ENCODE measurements at regions not wholly inside any gene's neighbourhood (a gene's known extent, or its start where the extent isn't known, plus 50 kb on each side); places are given as distances from the start of the nearest gene placed in this dataset.
A peak's percentile ranks its signal among the peaks of the same experiment; 100 is the strongest.
"Not testable (repeated sequence)": the region's sequence is repeated elsewhere in the genome, so short reads cannot be mapped to it uniquely, and the experiment has no call there.

DNA sequence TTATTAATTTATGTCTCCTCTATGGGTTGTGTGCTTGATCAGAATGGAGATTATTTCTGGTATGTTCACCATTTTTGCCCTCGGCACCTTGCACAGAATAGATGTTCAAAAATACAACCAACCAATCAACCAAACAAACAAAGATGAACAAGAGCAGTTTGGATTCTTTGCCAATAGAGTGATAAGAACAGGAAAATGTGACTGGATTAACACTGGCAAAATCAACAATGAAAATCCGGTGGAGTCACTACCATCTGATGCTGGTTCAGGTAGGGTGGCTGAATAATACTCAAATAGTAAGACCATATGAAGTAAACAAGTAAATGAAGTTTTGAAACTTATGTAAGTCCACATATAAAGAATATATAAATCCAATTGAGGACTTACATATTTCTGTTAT is 685.0 kb upstream of the EPHA5 start:
- no peak for DNase-seq

DNA sequence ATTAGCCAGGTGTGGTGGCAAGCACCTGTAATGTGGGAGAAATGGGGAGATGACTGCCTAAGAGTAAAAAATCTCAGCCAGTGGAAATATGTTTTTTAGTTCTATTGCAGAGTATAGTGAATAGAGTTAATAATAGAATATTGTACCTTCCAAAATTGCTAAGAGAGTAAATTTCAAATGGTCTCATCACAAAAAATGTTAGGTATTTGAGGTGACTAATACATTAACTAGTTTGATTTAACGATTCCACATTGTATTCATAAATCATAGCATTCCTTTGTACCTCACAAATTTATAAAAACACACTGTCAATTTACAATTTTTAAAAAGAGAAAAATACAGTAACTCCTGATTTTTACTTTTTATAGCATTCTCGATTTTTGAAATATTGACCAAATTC is 681.5 kb upstream of the EPHA5 start:
- DNase-seq: no peak

DNA sequence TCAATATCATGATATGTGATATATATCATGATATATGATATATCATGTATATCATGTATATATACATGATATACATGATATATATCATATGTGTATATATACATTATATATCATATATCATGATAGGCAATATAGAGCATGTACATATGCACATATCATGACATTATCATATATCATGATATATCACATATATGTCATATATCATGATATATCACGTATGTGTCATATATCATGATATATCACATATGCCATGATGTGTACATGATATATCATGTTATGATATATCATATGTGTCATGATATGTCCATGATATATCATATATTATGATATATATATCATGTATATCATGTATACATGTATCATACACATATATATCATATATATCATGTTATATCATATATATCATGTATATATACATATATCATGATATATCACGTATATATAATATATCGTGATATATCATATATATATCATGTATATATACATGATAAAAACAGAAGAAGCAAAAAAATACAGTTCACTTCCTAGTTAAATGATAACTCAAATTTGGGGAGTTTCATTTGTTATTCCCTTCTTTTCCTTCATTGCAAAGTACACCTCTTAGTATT is 670.1 kb upstream of the EPHA5 start:
- DNase-seq: no peak

GRCh38 chr4:66339007-66339406 is 668.7 kb upstream of the EPHA5 start:
- no peak for DNase-seq

- DNase-seq: no peak
Observed at GRCh38 chr4:66331761-66332160, 661.5 kb upstream of the EPHA5 start.

GRCh38 chr4:66330125-66330524 is 659.8 kb upstream of the EPHA5 start:
- DNase-seq: no peak

DNA sequence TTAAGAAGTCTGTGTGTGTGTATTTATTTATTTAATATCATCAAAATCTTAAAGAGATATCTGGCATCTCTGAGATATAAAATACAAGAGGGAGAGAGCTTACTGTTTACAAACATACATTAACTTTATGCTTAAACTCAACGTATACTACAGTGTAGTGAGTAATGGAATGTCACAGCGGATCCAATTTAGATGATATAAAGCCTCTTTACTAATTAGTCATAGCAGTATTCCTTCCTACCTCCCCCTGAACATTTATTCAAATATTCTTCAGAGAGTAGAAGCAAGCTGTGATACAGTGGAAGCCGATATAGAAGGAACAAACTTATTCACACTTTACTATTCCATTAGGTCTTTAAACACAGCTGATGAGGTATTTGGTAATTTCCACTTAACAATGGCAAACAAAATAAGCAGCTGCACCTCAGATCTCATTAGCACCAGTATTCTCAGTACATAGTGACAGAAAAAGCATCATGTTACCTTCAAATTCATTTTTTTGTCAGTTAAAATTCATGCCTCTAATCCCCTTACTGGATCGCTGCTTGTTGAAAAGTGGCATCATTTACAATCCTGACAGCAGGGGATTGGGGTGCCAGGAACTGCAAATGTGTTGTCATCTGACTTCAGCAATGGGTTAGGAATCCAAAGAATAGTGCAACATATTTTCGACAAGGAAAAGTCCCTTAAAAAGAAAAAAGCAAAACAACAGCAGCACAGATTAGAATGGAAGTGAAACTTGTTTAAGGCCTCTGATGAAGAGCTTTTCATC is 658.7 kb upstream of the EPHA5 start:
- DNase-seq: no peak

GRCh38 chr4:66307641-66308438 is 637.6 kb upstream of the EPHA5 start:
- no peak for DNase-seq

- DNase-seq: no peak
Observed at GRCh38 chr4:66300336-66300934, 630.1 kb upstream of the EPHA5 start.

GRCh38 chr4:66298569-66298968 is 628.3 kb upstream of the EPHA5 start:
- no peak for DNase-seq

DNA sequence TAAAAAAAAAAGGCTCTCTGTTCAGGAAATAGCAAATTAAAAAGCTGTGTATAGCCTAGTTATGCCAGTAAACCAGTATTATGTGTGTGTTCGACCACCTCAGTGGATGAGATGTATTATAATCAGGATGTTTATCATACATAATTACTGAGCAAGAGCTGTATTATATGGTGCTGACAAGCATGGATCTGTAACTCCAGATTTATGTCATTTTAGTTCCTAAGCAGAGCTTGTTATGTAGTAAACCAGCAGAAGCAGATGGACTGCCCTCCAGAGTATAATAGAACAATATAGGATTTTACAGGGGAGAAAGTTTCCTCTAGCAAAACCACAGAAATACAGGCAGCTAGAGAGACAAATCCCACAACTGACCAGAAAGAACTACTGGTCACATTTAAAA is 627.4 kb upstream of the EPHA5 start:
- DNase-seq: no peak

- no peak for DNase-seq
Observed at GRCh38 chr4:66294638-66295037, 624.3 kb upstream of the EPHA5 start.

DNA sequence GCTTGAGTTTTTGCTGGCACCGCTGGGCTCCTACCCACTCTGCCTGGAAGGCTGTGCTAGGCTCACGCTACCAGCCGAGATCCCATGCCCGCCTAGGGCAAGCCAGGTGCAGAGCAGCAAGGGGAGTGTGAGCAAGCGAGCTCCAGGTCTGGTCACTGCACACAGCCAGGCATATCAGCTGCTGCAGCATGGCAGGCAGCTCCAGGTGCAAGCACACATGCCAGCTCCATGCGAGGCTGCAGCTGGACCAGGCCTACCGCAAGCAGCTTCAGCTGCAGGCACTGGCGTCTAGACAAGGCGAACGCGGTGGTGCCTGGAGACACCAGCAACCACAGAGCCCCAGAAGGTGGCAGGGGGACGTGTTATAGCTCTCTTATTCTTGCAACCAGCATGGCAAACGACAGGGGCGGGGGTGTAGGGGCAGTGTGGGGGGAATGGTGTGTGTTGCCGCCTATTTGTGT is 614.7 kb upstream of the EPHA5 start:
- DNase-seq: no peak

DNA sequence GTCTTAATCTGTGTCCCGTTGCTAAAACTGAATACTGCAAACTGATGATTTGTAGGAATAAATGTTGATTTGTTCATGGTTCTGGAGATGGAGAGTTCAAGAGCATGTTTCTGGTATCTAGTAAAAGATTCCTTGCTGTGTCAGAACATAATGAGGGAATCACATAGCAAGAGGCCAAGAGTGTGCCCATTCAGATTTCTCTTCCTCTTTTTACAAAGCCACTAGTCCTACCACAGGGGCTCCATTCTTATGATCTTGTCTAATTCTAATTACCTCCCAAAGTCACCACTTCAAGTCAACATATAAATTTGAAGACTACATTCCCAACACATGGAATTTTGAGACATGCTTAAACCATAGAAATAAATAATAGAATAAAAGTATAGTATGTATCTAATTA is 608.8 kb upstream of the EPHA5 start:
- no peak for DNase-seq

DNA sequence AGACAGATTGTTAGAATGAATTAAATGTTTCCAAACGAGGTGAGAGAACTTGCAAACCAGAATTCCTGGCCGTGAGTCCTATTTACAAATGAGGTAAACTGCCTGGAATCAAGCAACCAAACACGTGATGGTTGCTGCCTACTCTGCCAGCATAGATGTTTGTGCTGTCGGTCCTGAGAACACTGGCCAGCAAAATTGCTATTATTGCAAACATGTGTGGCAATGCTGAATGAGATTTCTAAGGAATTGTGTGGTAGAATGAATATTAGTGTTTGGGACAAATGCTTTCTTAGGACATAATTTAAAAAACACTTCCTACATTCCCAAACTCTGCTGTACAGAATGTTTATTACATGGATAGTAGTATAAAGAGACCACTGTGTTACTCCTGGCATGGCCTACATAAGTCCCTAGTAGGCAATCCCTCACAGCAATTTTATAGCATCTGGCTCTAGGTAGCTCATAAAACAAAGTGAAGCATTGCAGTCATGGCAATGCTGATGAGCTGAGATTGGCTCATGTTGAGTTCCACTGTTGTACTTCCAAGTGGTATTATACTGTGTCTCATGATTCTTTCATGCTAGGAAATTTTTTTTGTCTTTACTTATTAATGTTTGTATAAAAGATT is 605.2 kb upstream of the EPHA5 start:
- no peak for DNase-seq

DNA sequence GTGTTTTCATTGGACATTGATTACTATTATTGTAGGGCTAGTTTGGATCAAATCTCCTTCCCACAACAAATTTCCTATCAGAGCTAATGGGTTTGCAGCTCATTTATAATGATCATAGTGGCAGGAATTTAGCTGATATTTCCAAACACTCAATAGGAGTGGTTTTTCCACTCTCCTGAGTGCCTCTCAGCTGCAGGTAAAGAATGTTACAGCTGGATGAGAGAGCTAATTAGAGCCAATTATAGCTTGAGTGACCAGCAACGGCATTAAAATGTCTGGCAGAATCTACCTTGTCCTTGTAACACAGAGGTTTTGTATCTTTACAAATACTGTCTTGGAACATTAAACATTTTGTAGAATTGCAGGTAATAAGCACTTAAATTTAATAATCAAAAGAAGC is 602.8 kb upstream of the EPHA5 start:
- DNase-seq: no peak

DNA sequence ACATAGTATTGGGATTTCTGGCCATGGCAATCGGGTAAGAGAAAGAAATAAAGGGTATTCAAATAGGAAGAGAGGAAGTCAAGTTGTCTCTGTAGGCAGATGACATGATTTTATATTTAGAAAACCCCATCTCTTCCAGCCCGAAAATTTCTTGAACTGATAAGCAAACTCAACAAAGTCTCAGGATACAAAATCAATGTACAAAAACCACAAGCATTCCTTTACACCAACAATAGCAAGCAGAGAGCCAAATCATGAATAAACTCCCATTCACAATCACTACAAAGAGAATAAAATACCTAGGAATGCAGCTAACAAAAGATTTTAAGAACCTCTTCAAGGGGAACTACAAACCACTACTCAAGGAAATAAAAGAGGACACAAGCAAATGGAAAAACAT is 600.1 kb upstream of the EPHA5 start:
- not testable (repeated sequence) for DNase-seq

GRCh38 chr4:66266554-66266953 is 596.3 kb upstream of the EPHA5 start:
- DNase-seq: not testable (repeated sequence)

DNA sequence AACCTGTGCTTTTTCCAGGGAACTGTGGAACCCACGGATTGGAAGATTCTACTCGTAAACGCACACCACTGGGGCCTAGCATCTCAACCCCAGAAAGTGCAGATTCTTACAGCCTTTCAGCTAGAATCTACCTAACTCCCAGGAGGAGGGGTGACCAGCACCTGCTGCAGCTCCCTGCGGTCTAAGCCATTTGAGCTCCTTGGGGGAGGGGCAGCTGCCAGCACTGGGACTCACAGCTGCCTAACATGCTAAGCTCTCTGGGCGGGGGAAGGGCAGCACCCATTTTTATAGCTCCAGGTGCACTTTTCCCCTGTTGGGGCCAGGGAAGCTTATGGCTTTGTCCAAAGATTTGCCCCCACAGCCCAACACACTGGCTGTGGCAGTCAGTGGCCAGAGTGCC is 595.7 kb upstream of the EPHA5 start:
- no peak for DNase-seq

GRCh38 chr4:66252291-66252690 is 582.0 kb upstream of the EPHA5 start:
- peak in 1 of 2 experiments; percentile 9 for DNase-seq

- no peak for DNase-seq
Observed at GRCh38 chr4:66246643-66247042, 576.4 kb upstream of the EPHA5 start.

- DNase-seq: no peak
Observed at GRCh38 chr4:66235876-66236275, 565.6 kb upstream of the EPHA5 start.

DNA sequence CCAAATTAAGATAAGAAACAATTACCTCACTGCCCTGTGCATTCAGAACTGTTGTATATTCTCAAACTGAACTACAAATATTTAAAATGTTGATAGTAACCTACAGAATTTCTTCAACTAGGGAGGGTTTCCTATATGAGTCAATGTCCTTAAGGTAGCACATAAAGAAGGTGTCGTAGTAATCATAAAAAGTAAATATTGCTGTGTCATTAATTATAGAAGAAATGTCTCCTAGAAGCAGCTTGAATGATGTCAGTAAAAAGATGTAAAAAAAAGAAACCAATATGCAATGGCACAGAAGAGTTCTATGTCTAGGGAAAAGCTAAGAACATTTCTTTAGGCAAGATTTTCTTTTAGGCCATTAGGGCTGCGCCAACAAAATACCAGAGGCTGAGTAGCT is 559.6 kb upstream of the EPHA5 start:
- DNase-seq: no peak
